ENCODE measurements at regions not wholly inside any gene's neighbourhood (a gene's known extent, or its start where the extent isn't known, plus 50 kb on each side); places are given as distances from the start of the nearest gene placed in this dataset.

GRCh38 chr11:15589070-15589626, 474.4 kb downstream of the INSC start:
- no TSS peak for BruUV-seq (replicated peaks)
- Histone ChIP-seq H3K9ac (ENCODE audit: insufficient read depth in 1 of 2, low read depth in 2 of 2, low read length in 2 of 2) (no peak overlapping the region), H4K20me1 (replicated peaks; ENCODE audit: control insufficient read depth, insufficient read depth, low read length) (no peaks in the 10 kb centered on the region), H3K4me2 (ENCODE audit: insufficient read depth, low read length) (no peak overlapping the region), H3K27ac (ENCODE audit: extremely low read depth, low read depth, low read length) (no peak overlapping the region), H3K79me2 (ENCODE audit: control insufficient read depth, insufficient read depth, low read length) (no peaks in the 10 kb centered on the region), H3K9me3 (replicated peaks; ENCODE audit: control insufficient read depth, insufficient read depth, low read depth, low read length) (no peaks in the 10 kb centered on the region), H3K4me3 (no peak overlapping the region), H2AFZ (ENCODE audit: low read depth, low read length) (no peak overlapping the region), H3K36me3 (ENCODE audit: control insufficient read depth, insufficient read depth, low read length) (no peaks in the 10 kb centered on the region), H3K9me1 (ENCODE audit: control insufficient read depth, insufficient read depth, low read length) (no peaks in the 10 kb centered on the region), H3K27me3 (ENCODE audit: control insufficient read depth in 2 of 2, insufficient read depth in 2 of 2, low read length in 2 of 2) (0 out of 5 replicates have a peak, but pooled peaks cover 0 to 7% of the 10 kb centered on the region in 2 experiments), H3K4me1 (replicated peaks in 1 of 2; ENCODE audit: control insufficient read depth in 2 of 2, insufficient read depth in 2 of 2, low read length in 2 of 2) (no peaks in the 10 kb centered on the region)
- TF ChIP-seq FOXK2 (conservative IDR thresholded peaks at IDR 0.05 in 1 of 2, IDR thresholded peaks at IDR 0.05 in 1 of 2; ENCODE audit: low read depth in 2 of 2) (no peak), ZFX (CRISPR knock-in tag; IDR thresholded peaks at IDR 0.05) (no peak), CREB3L1 (IDR thresholded peaks at IDR 0.05; ENCODE audit: borderline replicate concordance, low read depth) (no peak)
- CTCF ChIA-PET (ENCODE audit: low intra/inter-chr PET ratio), result no interaction called here
- FAIRE-seq (no peak), DNase-seq (ENCODE audit: extremely low read depth in 1 of 4, low spot score in 3 of 4) (no peak), ATAC-seq (no peak)
- in situ Hi-C loops (cut with MboI), result no loop called here
- intact Hi-C loops (cut with micrococcal nuclease), result no loop called here
- POLR2A ChIA-PET, result interaction anchor here (0.6 to 1.0 kb wide), 2 partner anchors 61 to 437 kb away, joined by 3 read pairs; no protein-coding TSS in a partner anchor
- WGBS (ENCODE audit: insufficient coverage, low coverage, missing lambda C conversion rate), result 9% methylated on average over 8 of the region's 8 CpGs

DNA sequence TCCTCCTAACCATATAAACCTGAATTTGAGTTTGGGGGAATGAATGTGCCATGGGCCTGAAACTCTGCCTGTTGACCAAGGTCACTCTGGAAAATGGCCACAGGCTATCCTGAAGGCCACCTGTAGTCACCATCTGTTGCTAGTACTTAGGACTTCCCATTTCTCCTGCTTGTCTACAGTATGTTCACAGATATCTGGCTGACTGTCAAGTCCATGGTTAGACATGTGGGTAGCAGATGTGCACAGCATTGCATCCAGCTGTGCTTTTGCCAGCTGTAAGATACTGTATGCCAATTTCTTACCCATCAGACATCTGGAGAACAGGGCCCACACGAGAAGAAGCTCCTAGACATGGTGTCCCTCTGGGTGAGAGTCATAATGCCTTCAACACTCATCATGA, 475.4 kb downstream of the INSC start:
- 0% methylated on average over 1 of the region's 1 CpG for WGBS (ENCODE audit: insufficient coverage, low coverage, missing lambda C conversion rate)
- intact Hi-C loops (cut with micrococcal nuclease) (no loop called here), in situ Hi-C loops (cut with MboI) (no loop called here)
- TF ChIP-seq DDX20 (tag; IDR thresholded peaks at IDR 0.05; ENCODE audit: low read depth) (no peak), CBFA2T3 (IDR thresholded peaks at IDR 0.05) (no peak), SMARCB1 (IDR thresholded peaks at IDR 0.05; ENCODE audit: insufficient read length, low read depth) (no peak)
- TF ChIP-seq, protein P1, sequence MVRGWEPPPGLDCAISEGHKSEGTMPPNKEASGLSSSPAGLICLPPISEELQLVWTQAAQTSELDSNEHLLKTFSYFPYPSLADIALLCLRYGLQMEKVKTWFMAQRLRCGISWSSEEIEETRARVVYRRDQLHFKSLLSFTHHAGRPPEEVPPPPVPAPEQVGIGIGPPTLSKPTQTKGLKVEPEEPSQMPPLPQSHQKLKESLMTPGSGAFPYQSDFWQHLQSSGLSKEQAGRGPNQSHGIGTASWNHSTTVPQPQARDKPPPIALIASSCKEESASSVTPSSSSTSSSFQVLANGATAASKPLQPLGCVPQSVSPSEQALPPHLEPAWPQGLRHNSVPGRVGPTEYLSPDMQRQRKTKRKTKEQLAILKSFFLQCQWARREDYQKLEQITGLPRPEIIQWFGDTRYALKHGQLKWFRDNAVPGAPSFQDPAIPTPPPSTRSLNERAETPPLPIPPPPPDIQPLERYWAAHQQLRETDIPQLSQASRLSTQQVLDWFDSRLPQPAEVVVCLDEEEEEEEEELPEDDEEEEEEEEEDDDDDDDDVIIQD (CRISPR knock-in tag; IDR thresholded peaks at IDR 0.05), result no peak
- TF ChIP-seq, protein P2, sequence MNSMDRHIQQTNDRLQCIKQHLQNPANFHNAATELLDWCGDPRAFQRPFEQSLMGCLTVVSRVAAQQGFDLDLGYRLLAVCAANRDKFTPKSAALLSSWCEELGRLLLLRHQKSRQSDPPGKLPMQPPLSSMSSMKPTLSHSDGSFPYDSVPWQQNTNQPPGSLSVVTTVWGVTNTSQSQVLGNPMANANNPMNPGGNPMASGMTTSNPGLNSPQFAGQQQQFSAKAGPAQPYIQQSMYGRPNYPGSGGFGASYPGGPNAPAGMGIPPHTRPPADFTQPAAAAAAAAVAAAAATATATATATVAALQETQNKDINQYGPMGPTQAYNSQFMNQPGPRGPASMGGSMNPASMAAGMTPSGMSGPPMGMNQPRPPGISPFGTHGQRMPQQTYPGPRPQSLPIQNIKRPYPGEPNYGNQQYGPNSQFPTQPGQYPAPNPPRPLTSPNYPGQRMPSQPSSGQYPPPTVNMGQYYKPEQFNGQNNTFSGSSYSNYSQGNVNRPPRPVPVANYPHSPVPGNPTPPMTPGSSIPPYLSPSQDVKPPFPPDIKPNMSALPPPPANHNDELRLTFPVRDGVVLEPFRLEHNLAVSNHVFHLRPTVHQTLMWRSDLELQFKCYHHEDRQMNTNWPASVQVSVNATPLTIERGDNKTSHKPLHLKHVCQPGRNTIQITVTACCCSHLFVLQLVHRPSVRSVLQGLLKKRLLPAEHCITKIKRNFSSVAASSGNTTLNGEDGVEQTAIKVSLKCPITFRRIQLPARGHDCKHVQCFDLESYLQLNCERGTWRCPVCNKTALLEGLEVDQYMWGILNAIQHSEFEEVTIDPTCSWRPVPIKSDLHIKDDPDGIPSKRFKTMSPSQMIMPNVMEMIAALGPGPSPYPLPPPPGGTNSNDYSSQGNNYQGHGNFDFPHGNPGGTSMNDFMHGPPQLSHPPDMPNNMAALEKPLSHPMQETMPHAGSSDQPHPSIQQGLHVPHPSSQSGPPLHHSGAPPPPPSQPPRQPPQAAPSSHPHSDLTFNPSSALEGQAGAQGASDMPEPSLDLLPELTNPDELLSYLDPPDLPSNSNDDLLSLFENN (IDR thresholded peaks at IDR 0.05; ENCODE audit: low read depth in 2 of 2, low read length in 2 of 2), result no peak

More for the DNA sequence above, 475.4 kb downstream of the INSC start:
- Histone ChIP-seq H4K20me1 (replicated peaks; ENCODE audit: control insufficient read depth, insufficient read depth, low read length) (no peaks in the 10 kb centered on the region), H3K4me1 (replicated peaks in 1 of 2; ENCODE audit: control insufficient read depth in 2 of 2, insufficient read depth in 2 of 2, low read length in 2 of 2) (no peaks in the 10 kb centered on the region), H3K9ac (ENCODE audit: insufficient read depth in 1 of 2, low read depth in 2 of 2, low read length in 2 of 2) (no peak overlapping the region), H3K4me2 (ENCODE audit: insufficient read depth, low read length) (no peak overlapping the region), H3K9me3 (replicated peaks; ENCODE audit: control insufficient read depth, insufficient read depth, low read depth, low read length) (no peaks in the 10 kb centered on the region), H2AFZ (ENCODE audit: low read depth, low read length) (no peak overlapping the region), H3K79me2 (ENCODE audit: control insufficient read depth, insufficient read depth, low read length) (no peaks in the 10 kb centered on the region), H3K9me1 (ENCODE audit: control insufficient read depth, insufficient read depth, low read length) (no peaks in the 10 kb centered on the region), H3K27me3 (ENCODE audit: control insufficient read depth in 2 of 2, insufficient read depth in 2 of 2, low read length in 2 of 2) (no peaks in the 10 kb centered on the region), H3K4me3 (no peak overlapping the region), H3K27ac (ENCODE audit: extremely low read depth, low read depth, low read length) (no peak overlapping the region; the same call in 2 of the 3 replicates), H3K36me3 (ENCODE audit: control insufficient read depth, insufficient read depth, low read length) (no peaks in the 10 kb centered on the region)
- no peak for DNase-seq (ENCODE audit: extremely low read depth in 1 of 4, low spot score in 3 of 4)
- ATAC-seq, result no peak
- ChIA-PET POLR2A (no interaction called here), CTCF (ENCODE audit: low intra/inter-chr PET ratio) (no interaction called here)
- no peak for FAIRE-seq
- no TSS peak for BruUV-seq (replicated peaks)
